ES-I3 (cell line): ENCODE measurements at regions not wholly inside any gene's neighbourhood (a gene's known extent, or its start where the extent isn't known, plus 50 kb on each side); places are given as distances from the start of the nearest gene placed in this dataset.

ENCODE experiments used
- H3K36me3 ChIP-seq: 2 replicates; pipeline ENCODE4 v1.6.1; 2013; ENCODE audit warnings: mild to moderate bottlenecking, low read length, control low read depth, moderate library complexity; ENCODE audit not compliant: insufficient read depth
- H3K4me1 ChIP-seq: 2 replicates; pipeline ENCODE4 v1.6.1; 2013; ENCODE audit warnings: mild to moderate bottlenecking, control low read depth, low read length; ENCODE audit not compliant: insufficient read depth
- H3K9ac ChIP-seq: 2 replicates; pipeline ENCODE4 v1.6.1; 2013; ENCODE audit warnings: low read depth, mild to moderate bottlenecking, low read length, moderate library complexity
- H3K9me3 ChIP-seq: 2 replicates; pipeline ENCODE4 v1.6.1; 2013; ENCODE audit warnings: mild to moderate bottlenecking, low read length, moderate library complexity; ENCODE audit not compliant: control insufficient read depth, insufficient read depth

DNA sequence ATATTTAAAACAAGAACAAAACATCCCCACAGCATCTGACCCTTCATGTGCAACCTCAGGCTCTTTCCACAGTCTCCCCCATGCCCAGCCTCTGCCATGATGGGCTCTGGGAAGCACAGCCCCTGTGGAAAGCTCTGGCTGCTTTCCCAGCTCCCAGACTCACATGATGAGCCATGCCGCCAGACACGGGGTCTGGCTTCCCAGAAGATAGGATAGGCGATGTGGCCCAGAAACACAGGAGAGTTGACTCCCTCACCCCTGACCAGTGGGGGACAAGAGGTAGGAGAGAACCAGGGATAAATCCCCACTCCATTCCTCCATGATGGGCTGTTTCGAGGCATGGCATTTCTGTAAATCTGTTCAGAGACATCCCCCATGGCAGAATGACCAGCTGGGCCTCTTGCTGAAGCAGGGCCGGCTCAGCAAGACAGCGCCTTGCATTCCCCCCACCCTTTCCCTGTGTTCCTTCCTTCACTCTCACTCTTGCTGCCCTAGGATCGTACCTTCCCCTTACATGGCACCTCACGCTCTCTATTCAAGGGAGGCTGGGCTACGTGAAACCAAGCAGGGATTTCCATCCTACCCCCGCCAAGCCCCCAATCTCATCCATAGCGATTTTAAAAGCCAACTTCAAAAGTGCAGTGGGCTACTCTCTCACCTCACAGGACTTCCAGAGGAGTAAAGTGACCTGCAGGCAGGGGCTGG, 192.4 kb downstream of the ABHD5 start:
- H3K4me1 ChIP-seq, result peaks cover 6% of the 10 kb centered on the region; the same call in 1 of the 2 replicates
- H3K9me3 ChIP-seq, result no peaks in the 10 kb centered on the region; the same call in 1 of the 2 replicates
- no peak overlapping the region for H3K9ac ChIP-seq
- H3K36me3 ChIP-seq, result no peaks in the 10 kb centered on the region

DNA sequence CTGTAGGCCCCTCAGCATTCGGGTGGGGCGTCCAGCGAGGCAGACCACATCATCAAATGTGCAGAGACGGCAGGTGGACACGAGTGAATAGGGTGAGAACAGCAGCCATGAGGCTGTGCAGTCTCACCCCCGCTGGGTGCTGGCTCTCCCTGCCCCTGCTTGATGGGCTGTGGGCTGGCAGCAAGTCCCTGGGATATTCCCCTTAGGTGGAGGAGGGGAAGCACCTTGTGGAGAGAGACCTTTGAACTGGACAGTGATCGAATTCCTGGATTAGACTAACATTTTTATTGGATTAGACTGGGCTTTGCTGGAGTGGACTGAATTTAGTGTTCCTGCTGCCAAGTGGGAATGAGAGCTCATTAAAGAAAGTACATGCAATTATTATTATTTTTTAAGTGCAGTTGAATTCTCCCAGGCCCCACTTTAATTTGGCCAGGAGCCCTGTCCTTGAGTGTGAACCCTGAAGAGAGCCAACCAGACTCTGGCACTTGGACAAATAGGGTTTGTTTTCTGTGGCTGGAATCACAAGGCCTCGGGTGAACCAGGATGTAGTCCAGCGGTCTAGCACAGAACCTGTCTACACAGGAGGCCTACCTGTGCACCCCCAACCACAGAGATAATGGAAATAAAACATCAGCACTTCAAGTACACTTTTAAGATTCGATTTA, 193.1 kb downstream of the ABHD5 start:
- H3K9ac ChIP-seq, result no peak overlapping the region
- H3K9me3 ChIP-seq, result no peaks in the 10 kb centered on the region; the same call in 1 of the 2 replicates
- H3K36me3 ChIP-seq, result no peaks in the 10 kb centered on the region
- H3K4me1 ChIP-seq, result peaks cover 2% of the 10 kb centered on the region; the same call in 1 of the 2 replicates

DNA sequence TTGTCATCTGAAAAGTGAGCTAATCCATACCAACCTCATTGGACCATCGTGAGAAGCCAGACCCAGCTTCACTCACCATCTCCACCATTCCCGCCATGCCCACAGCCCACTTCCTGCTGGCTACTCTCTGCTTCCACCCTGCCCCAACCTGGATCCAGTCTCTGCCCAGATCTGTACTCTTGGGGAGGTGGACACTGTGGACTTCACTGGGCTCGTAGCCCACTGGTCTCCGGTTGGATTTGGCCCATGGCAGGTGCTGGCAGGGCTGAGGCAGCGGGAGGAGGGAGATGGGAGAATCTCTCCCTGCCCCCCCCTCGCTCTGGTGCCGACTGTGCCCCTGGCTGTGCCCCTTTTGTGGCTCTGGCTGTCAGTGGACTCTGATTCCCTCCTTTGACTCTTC, 193.8 kb downstream of the ABHD5 start:
- Histone ChIP-seq H3K36me3 (no peaks in the 10 kb centered on the region), H3K9me3 (no peaks in the 10 kb centered on the region; the same call in 1 of the 2 replicates), H3K9ac (no peak overlapping the region), H3K4me1 (no peaks in the 10 kb centered on the region)

DNA sequence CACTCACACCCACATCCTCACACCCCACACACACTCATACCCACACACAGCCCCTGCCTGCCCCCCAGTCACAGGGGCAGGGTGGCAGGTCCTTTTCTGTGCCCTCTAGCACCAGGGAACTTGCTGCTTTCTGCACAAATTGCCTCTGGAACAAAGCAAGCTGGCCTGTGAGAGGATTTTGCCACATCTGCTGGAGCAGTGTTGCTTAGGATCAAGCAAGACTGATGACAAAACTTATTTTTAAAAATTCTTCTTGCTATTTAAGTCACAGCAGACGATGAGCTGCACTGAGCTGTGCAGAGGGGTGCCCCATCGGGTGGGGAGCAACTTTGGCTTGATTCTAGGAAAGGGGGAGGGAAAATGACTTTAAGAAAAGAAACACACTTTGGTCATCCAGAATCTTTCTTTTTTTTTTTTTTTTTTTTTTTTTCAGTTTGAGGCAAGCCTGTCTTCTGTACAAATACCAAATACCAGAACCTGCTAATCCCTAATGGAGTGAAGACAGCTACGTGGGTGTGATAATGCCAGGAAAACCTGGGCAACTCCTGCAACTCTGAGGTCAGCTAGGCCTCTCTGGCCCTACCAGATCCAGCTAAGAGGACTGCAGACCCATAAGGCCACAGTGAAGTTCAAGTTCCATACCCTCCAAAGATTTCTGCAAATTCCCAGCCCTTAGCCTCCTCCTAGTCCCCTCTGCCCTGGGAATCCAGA, 195.3 kb downstream of the ABHD5 start:
- Histone ChIP-seq H3K4me1 (no peaks in the 10 kb centered on the region), H3K9me3 (no peaks in the 10 kb centered on the region; the same call in 1 of the 2 replicates), H3K9ac (no peak overlapping the region), H3K36me3 (no peaks in the 10 kb centered on the region)

DNA sequence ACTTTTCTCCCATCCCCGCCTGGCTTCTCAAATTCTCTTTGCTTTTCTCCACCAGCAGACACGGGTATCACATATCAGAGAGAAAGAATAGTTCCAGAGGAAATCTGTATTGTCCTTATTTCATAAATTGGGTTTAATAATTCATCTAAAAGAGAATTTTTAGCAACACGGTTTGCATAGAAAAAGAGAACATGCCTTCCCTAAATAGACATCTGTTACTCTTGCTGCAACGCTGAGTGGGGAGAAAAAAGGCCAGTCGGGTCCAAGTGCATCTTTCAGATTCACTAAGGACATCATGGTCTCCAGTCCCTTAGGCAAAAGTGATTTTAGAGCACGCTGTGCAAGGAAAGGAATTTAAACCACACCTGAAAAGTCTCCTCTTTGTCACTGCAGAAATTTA, 201.3 kb downstream of the ABHD5 start:
- Histone ChIP-seq H3K4me1 (peaks cover 15% of the 10 kb centered on the region; the same call in 1 of the 2 replicates), H3K36me3 (no peaks in the 10 kb centered on the region), H3K9me3 (no peaks in the 10 kb centered on the region), H3K9ac (no peak overlapping the region)

DNA sequence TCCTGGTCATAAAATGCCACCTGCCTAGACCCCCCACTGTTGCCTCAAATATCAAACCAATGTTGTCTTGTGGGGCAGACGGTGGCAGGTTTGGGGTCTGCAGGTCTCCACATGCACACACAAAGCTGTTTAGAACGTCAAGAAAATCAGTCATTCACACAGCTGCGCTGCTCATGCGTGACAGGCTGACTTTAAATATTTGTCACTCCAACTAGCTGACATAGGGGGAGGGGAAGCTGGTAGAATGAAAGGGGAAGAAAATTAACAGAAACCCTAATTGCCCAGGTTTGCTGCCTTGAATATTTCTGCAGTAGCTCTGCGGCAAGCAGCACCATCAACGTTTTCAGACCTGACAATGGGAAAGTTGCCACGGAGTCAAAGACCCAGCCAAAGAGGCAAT, 201.8 kb downstream of the ABHD5 start:
- no peak overlapping the region for H3K9ac ChIP-seq
- H3K36me3 ChIP-seq, result no peaks in the 10 kb centered on the region
- H3K4me1 ChIP-seq, result peaks cover 15% of the 10 kb centered on the region; the same call in 1 of the 2 replicates
- no peaks in the 10 kb centered on the region for H3K9me3 ChIP-seq

DNA sequence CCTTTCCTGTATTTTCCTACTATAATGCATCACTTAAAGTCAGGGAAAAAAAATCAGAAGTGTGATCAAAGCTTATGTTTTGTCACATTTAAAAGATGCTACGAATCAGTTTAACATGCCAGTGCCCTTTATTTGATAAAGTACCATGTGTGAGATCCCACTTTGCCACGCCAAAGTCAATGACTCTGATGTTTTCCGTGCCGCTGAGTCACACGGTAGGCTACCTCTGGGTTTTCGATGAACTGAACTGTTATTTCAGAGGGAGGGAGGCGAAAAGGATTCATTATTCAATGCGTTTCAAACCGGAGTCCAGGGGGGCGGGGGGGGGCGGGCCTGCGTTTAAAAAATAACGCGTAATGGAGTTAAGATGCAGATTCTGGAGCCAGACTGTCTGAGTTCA, 203.0 kb downstream of the ABHD5 start:
- Histone ChIP-seq H3K36me3 (no peaks in the 10 kb centered on the region), H3K9ac (peak overlapping the region; percentile 81), H3K4me1 (peaks cover 15% of the 10 kb centered on the region; the same call in 1 of the 2 replicates), H3K9me3 (no peaks in the 10 kb centered on the region)

DNA sequence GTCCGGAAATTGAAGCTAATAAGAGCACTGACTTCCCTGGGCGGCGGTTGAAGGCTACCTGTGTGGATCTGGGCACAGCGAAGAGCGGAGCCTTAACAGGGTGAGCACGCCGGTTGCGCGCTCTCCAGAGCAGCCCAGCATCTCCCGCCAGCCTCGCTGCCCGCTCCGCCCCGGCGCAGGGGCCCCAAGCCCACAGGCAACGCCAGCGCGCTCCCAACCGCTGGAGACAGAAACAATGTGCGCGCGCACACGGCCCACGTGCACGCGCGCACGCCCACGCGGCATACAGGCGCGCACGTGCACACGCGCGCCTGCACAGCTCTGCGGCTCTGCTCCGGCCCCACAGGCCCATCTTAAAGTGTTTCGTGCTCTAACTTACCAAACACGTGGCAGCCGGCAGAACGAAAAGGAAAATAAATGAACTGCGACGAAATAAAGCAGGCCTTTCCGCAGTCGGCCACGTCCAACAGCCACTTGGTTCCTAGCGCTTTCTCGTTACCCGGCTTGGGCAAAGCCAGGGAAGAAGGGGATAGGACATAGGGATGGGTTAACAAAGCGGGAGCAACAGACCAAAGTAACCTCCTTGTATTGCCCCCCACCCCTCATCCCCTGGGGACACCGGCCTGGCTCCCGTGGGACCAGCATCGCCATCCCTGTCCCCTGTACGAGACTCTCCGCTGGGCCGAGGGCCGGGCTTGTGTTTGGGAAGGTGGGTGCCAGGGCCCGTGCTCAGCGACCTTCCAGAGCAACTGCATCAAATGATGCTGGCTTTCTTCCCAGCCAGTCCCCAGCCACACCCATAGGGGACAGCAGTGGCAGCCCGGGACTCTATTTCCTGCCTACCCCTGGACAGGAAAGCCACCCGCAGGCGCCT, 203.7 kb downstream of the ABHD5 start:
- H3K4me1 ChIP-seq, result peaks cover 15% of the 10 kb centered on the region; the same call in 1 of the 2 replicates
- no peaks in the 10 kb centered on the region for H3K36me3 ChIP-seq
- no peaks in the 10 kb centered on the region for H3K9me3 ChIP-seq
- H3K9ac ChIP-seq, result peak overlapping the region; percentile 81

DNA sequence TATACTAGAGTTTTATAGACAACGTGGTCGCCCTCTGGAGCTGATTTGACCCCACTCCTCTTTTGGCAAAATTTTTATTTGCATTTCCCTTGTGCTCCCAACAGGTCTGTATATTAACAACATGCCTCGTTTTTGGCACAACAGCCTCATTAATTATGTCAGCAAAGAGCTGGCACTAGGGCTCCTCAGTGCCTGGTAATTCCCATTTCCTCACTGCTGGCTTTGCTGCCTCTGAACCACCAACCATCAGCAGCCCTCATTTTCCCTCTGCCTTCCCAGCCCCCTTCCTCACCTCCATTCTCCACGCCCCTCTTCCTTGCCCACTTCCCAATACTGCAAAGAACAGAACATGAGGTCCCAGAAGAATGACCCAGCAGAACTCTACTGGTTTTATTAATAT, 204.8 kb downstream of the ABHD5 start:
- H3K9ac ChIP-seq, result no peak overlapping the region
- no peaks in the 10 kb centered on the region for H3K9me3 ChIP-seq
- H3K36me3 ChIP-seq, result no peaks in the 10 kb centered on the region
- H3K4me1 ChIP-seq, result peaks cover 15% of the 10 kb centered on the region; the same call in 1 of the 2 replicates

DNA sequence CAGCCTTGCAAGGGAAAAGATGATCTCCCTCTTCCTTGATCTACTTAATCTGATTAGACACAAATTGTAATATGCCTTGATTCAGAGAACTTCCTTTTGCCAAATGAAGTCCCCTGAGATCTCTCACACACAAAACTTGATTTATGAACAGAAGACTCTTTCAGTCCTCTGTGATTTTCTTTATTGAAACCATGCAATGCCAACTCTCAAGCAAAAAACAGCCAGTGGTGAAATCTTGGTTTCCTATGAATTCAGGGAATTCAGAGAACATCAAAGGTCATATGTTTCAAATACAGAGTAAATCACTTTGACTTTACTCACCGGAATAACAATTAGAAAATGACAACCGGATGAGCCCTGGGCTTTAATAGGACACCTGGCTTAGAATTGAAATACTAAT, 211.7 kb downstream of the ABHD5 start:
- H3K9me3 ChIP-seq, result no peaks in the 10 kb centered on the region
- H3K36me3 ChIP-seq, result no peaks in the 10 kb centered on the region
- no peaks in the 10 kb centered on the region for H3K4me1 ChIP-seq
- no peak overlapping the region for H3K9ac ChIP-seq

DNA sequence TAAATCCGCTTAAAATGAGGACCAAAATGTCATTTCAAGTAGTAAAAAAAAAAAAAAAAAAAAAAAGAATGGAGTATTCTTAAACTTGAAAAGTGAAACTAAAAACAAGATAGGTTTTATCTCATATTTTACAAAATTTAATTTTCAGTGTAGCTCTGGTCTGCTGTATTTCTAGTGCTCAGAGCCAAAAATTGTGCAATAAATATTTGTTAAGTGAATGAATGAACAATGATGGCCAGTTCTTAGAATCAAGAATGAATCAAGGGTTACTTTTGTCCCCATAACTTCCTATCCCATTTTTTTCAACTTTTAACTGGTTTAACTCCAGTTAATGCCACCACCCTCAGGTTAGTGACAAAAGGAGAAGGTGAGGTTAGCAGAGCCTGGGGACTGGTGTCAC, 214.4 kb downstream of the ABHD5 start:
- Histone ChIP-seq H3K9ac (no peak overlapping the region), H3K9me3 (no peaks in the 10 kb centered on the region), H3K4me1 (no peaks in the 10 kb centered on the region)

DNA sequence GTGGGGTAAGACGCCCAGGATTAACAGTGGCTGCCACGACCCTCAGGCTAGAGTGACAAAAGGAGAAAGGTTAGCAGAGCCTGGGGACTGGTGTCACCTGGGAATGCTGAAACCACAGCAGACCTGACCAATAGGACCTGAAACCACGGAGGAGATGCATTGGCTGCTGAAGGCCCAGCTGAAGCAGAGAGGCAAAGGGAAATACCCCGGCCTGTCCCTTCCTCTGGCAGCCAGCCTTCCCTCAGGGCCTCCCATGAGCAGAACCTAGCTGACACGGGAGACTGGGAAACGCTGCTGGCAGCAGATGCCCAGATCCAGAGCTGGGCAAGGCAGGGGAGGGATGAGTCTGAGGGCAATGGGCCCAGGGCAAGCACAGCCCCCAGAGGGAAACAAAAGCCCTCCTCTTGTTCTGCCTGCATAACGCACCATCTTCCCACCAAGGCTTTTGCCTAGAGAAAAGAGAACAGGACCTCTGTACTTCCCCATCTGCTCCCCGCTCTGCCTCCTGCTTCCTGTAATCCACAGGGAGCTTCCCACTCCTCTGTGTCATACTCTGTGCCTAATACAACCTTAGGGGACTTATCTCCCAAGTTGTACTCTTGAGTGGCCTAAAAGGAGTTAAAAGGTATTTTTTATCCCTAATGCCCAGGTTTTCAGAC, 216.2 kb downstream of the ABHD5 start:
- Histone ChIP-seq H3K4me1 (no peaks in the 10 kb centered on the region), H3K9ac (no peak overlapping the region), H3K36me3 (no peaks in the 10 kb centered on the region), H3K9me3 (no peaks in the 10 kb centered on the region)

More for the DNA sequence above, 214.4 kb downstream of the ABHD5 start:
- no peaks in the 10 kb centered on the region for H3K36me3 ChIP-seq

DNA sequence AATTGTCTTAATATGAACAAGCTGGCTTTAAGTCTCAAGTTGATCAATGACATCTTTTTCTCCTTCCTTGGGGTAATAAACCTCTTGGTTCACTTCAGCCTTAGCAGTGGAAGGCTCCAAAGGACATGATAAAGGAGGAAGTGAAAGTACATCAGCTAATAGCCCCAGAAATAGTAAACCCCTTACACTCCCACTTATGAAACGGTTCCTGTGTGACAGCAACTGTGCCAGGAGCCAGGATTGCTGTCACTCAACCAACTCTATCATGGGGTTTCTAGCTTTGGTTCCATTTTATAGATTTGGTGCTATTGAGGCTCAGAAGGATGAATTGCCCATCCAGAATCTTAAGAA, 216.7 kb downstream of the ABHD5 start:
- Histone ChIP-seq H3K9ac (no peak overlapping the region), H3K9me3 (no peaks in the 10 kb centered on the region), H3K36me3 (no peaks in the 10 kb centered on the region), H3K4me1 (no peaks in the 10 kb centered on the region)
